ENCODE measurements at regions not wholly inside any gene's neighbourhood (a gene's known extent, or its start where the extent isn't known, plus 50 kb on each side); places are given as distances from the start of the nearest gene placed in this dataset.

DNA sequence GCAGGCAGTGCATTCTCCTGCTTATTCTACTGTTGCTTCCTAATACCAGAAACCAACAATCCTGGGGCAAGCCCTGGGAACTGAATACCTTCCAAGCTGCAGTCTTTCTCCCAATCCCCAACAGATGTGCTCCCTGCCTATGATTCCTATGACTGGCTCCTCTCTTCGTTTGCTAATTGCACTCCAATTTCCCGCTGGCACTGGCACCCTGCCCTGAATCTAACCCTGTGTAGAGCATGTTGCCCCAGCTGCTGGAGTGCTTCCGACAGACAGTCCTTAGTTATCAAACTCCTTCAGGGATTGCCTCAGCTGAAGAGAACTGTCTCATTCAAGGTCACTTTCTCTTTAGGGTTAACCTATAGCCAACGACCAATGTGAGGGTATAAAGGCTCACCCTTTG, 214.1 kb downstream of the NECTIN3 start:
- Histone ChIP-seq H3K9ac (ENCODE audit: low read depth in 1 of 2, low read length in 2 of 2) (no peak overlapping the region), H3K36me3 (ENCODE audit: control insufficient read depth in 4 of 4, insufficient read depth in 3 of 4, low read depth in 1 of 4, low read length in 3 of 4) (no peaks in the 10 kb centered on the region), H3K4me3 (ENCODE audit: low read depth in 1 of 3, low read length in 3 of 3) (no peak overlapping the region), H3K27ac (ENCODE audit: low read depth in 1 of 2, low read length in 2 of 2) (no peak overlapping the region), H3K27me3 (ENCODE audit: control insufficient read depth in 4 of 4, insufficient read depth in 4 of 4, low read length in 3 of 4) (no peaks in the 10 kb centered on the region), H3K4me1 (ENCODE audit: control insufficient read depth in 4 of 4, insufficient read depth in 4 of 4, low read length in 3 of 4) (no peaks in the 10 kb centered on the region), H3K9me3 (ENCODE audit: control insufficient read depth in 4 of 4, low read length in 3 of 4) (no peaks in the 10 kb centered on the region)
- TF ChIP-seq RXRA (IDR thresholded peaks at IDR 0.05) (no peak), EGR1 (IDR thresholded peaks at IDR 0.05; ENCODE audit: low read depth in 2 of 2) (no peak), FOXA2 (IDR thresholded peaks at IDR 0.05) (no peak), MAX (IDR thresholded peaks at IDR 0.05) (no peak), TAF1 (conservative IDR thresholded peaks at IDR 0.05) (no peak), GABPA (IDR thresholded peaks at IDR 0.05 in 1 of 2, conservative IDR thresholded peaks at IDR 0.05 in 1 of 2) (no peak), YY1 (IDR thresholded peaks at IDR 0.05) (no peak), RAD21 (IDR thresholded peaks at IDR 0.05) (no peak), JUND (IDR thresholded peaks at IDR 0.05) (no peak), HNF4A (conservative IDR thresholded peaks at IDR 0.05) (no peak), HNF4G (IDR thresholded peaks at IDR 0.05) (no peak), SP1 (IDR thresholded peaks at IDR 0.05) (no peak), NR2F2 (IDR thresholded peaks at IDR 0.05) (no peak), FOXA1 (IDR thresholded peaks at IDR 0.05) (no peak)
- TF ChIP-seq, protein P1, sequence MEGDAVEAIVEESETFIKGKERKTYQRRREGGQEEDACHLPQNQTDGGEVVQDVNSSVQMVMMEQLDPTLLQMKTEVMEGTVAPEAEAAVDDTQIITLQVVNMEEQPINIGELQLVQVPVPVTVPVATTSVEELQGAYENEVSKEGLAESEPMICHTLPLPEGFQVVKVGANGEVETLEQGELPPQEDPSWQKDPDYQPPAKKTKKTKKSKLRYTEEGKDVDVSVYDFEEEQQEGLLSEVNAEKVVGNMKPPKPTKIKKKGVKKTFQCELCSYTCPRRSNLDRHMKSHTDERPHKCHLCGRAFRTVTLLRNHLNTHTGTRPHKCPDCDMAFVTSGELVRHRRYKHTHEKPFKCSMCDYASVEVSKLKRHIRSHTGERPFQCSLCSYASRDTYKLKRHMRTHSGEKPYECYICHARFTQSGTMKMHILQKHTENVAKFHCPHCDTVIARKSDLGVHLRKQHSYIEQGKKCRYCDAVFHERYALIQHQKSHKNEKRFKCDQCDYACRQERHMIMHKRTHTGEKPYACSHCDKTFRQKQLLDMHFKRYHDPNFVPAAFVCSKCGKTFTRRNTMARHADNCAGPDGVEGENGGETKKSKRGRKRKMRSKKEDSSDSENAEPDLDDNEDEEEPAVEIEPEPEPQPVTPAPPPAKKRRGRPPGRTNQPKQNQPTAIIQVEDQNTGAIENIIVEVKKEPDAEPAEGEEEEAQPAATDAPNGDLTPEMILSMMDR (IDR thresholded peaks at IDR 0.05; ENCODE audit: low read depth, low read length, missing input control) = no peak
- TF ChIP-seq, protein P2, sequence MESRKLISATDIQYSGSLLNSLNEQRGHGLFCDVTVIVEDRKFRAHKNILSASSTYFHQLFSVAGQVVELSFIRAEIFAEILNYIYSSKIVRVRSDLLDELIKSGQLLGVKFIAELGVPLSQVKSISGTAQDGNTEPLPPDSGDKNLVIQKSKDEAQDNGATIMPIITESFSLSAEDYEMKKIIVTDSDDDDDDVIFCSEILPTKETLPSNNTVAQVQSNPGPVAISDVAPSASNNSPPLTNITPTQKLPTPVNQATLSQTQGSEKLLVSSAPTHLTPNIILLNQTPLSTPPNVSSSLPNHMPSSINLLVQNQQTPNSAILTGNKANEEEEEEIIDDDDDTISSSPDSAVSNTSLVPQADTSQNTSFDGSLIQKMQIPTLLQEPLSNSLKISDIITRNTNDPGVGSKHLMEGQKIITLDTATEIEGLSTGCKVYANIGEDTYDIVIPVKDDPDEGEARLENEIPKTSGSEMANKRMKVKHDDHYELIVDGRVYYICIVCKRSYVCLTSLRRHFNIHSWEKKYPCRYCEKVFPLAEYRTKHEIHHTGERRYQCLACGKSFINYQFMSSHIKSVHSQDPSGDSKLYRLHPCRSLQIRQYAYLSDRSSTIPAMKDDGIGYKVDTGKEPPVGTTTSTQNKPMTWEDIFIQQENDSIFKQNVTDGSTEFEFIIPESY (IDR thresholded peaks at IDR 0.05) = no peak
- TF ChIP-seq, protein P3, sequence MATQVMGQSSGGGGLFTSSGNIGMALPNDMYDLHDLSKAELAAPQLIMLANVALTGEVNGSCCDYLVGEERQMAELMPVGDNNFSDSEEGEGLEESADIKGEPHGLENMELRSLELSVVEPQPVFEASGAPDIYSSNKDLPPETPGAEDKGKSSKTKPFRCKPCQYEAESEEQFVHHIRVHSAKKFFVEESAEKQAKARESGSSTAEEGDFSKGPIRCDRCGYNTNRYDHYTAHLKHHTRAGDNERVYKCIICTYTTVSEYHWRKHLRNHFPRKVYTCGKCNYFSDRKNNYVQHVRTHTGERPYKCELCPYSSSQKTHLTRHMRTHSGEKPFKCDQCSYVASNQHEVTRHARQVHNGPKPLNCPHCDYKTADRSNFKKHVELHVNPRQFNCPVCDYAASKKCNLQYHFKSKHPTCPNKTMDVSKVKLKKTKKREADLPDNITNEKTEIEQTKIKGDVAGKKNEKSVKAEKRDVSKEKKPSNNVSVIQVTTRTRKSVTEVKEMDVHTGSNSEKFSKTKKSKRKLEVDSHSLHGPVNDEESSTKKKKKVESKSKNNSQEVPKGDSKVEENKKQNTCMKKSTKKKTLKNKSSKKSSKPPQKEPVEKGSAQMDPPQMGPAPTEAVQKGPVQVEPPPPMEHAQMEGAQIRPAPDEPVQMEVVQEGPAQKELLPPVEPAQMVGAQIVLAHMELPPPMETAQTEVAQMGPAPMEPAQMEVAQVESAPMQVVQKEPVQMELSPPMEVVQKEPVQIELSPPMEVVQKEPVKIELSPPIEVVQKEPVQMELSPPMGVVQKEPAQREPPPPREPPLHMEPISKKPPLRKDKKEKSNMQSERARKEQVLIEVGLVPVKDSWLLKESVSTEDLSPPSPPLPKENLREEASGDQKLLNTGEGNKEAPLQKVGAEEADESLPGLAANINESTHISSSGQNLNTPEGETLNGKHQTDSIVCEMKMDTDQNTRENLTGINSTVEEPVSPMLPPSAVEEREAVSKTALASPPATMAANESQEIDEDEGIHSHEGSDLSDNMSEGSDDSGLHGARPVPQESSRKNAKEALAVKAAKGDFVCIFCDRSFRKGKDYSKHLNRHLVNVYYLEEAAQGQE (IDR thresholded peaks at IDR 0.05) = no peak
- TF ChIP-seq, protein P4, sequence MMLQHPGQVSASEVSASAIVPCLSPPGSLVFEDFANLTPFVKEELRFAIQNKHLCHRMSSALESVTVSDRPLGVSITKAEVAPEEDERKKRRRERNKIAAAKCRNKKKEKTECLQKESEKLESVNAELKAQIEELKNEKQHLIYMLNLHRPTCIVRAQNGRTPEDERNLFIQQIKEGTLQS (IDR thresholded peaks at IDR 0.05) = no peak
- WGBS = 74% methylated on average over 4 of the region's 4 CpGs
- no peak for DNase-seq (ENCODE audit: low spot score)
